Neuronal stem cell (in vitro differentiated cells): ENCODE measurements at regions not wholly inside any gene's neighbourhood (a gene's known extent, or its start where the extent isn't known, plus 50 kb on each side); places are given as distances from the start of the nearest gene placed in this dataset.

Experiments
- DNase-seq: peaks from one replicate; pipeline ENCODE4 v3.0.0-alpha.2; 2013; ENCODE audit warnings: low spot score
- H2AFZ ChIP-seq: one replicate; pipeline ENCODE4 v1.6.1; 2013; ENCODE audit warnings: mild to moderate bottlenecking, low read length, inconsistent platforms
- H2AK5ac ChIP-seq: 2 replicates; pipeline ENCODE4 v1.6.1; 2013; ENCODE audit warnings: low read depth, mild to moderate bottlenecking, inconsistent platforms, low read length, moderate library complexity, mixed read lengths
- H2BK120ac ChIP-seq: 2 replicates; pipeline ENCODE4 v1.6.1; 2013; ENCODE audit warnings: low read depth, mild to moderate bottlenecking, inconsistent platforms, low read length, moderate library complexity, mixed read lengths
- H2BK12ac ChIP-seq: one replicate; pipeline ENCODE4 v1.6.1; 2013; ENCODE audit warnings: low read length, inconsistent platforms
- H2BK15ac ChIP-seq: 2 replicates; pipeline ENCODE4 v1.6.1; 2013; ENCODE audit warnings: mild to moderate bottlenecking, low read length, inconsistent platforms, mixed read lengths
- H2BK5ac ChIP-seq: one replicate; pipeline ENCODE4 v1.6.1; 2013; ENCODE audit warnings: inconsistent platforms, mild to moderate bottlenecking, low read length, moderate library complexity
- H3K14ac ChIP-seq: one replicate; pipeline ENCODE4 v1.6.1; 2013; ENCODE audit warnings: low read length, inconsistent platforms
- H3K18ac ChIP-seq: 2 replicates; pipeline ENCODE4 v1.6.1; 2013; ENCODE audit warnings: low read length, inconsistent platforms
- H3K23ac ChIP-seq: 2 replicates; pipeline ENCODE4 v1.6.1; 2013; ENCODE audit warnings: low read depth, mild to moderate bottlenecking, mixed read lengths, low read length, inconsistent platforms; ENCODE audit not compliant: poor library complexity
- H3K27ac ChIP-seq: replicated peaks from 3 replicates; pipeline ENCODE4 v1.5.1; 2013; ENCODE audit warnings: low read length, inconsistent platforms
- H3K27me3 ChIP-seq, 3 experiments: 2 replicates each; pipeline ENCODE4 v1.6.1; 2013; ENCODE audit warnings: low read length in 3 of 3, mild to moderate bottlenecking in 2 of 3, inconsistent platforms in 1 of 3, low read depth in 1 of 3, mixed read lengths in 1 of 3, moderate library complexity in 1 of 3; ENCODE audit not compliant: control insufficient read depth in 3 of 3, insufficient read depth in 3 of 3
- H3K36me3 ChIP-seq, 2 donors: replicated peaks in 1 of 2; 2 replicates each; pipeline ENCODE4 v1.6.1; 2013; ENCODE audit warnings: low read length in 2 of 2; ENCODE audit not compliant: control insufficient read depth in 2 of 2, insufficient read depth in 2 of 2
- H3K4ac ChIP-seq: 2 replicates; pipeline ENCODE4 v1.6.1; 2013; ENCODE audit warnings: inconsistent platforms, mild to moderate bottlenecking, low read length, moderate library complexity
- H3K4me1 ChIP-seq, 2 donors: 1 replicate in 1 of 2; 2 replicates in 1 of 2; pipeline ENCODE4 v1.6.1; 2013; ENCODE audit warnings: low read length in 2 of 2, low read depth in 1 of 2; ENCODE audit not compliant: control insufficient read depth in 2 of 2, insufficient read depth in 1 of 2
- H3K4me2 ChIP-seq: one replicate; pipeline ENCODE4 v1.6.1; 2013; ENCODE audit warnings: mild to moderate bottlenecking, low read length, inconsistent platforms; ENCODE audit not compliant: insufficient read depth, poor library complexity, severe bottlenecking
- H3K4me3 ChIP-seq, 2 donors: 2 replicates each; pipeline ENCODE4 v1.5.1; 2013; ENCODE audit warnings: low read length in 2 of 2, mild to moderate bottlenecking in 2 of 2, inconsistent platforms in 1 of 2, moderate library complexity in 1 of 2
- H3K79me1 ChIP-seq: one replicate; pipeline ENCODE4 v1.6.1; 2013; ENCODE audit warnings: low read depth, mild to moderate bottlenecking, inconsistent platforms, low read length, moderate library complexity
- H3K9ac ChIP-seq: one replicate; pipeline ENCODE4 v1.6.1; 2013; ENCODE audit warnings: mild to moderate bottlenecking, low read depth, low read length, inconsistent platforms; ENCODE audit not compliant: poor library complexity
- H3K9me3 ChIP-seq, 2 donors: replicated peaks in 1 of 2; 2 replicates each; pipeline versions ENCODE3 to v1.6.1; 2013; ENCODE audit warnings: low read length in 2 of 2, mild to moderate bottlenecking in 2 of 2, inconsistent platforms in 1 of 2, low read depth in 1 of 2, mixed read lengths in 1 of 2, moderate library complexity in 1 of 2; ENCODE audit not compliant: control insufficient read depth in 2 of 2, insufficient read depth in 1 of 2
- H4K8ac ChIP-seq: one replicate; pipeline ENCODE4 v1.6.1; 2013; ENCODE audit warnings: low read depth, mild to moderate bottlenecking, inconsistent platforms, low read length, moderate library complexity
- H4K91ac ChIP-seq: one replicate; pipeline ENCODE4 v1.6.1; 2013; ENCODE audit warnings: low read length, low read depth, mild to moderate bottlenecking, inconsistent platforms; ENCODE audit not compliant: poor library complexity
- WGBS, 2 donors: extraction: QIAGEN DNeasy Blood & Tissue Kit; methylation state at CpG; one replicate each; pipeline ENCODE4 v1.1.7; 2013; ENCODE audit warnings: missing lambda C conversion rate in 2 of 2, mixed read lengths in 1 of 2; ENCODE audit not compliant: insufficient read length in 2 of 2, insufficient replicate concordance in 1 of 2; ENCODE audit errors: extremely low coverage in 2 of 2; 5-methylcytosine and 5-hydroxymethylcytosine counted together

GRCh38 chr3:20336572-20336971 is 150.6 kb upstream of the SGO1 start:
- Histone ChIP-seq H3K4ac (no peak overlapping the region), H2BK120ac (no peak overlapping the region), H2AK5ac (no peak overlapping the region), H2BK12ac (no peak overlapping the region), H3K27me3 (no peaks in the 10 kb centered on the region), H3K79me1 (no peaks in the 10 kb centered on the region), H3K9ac (no peak overlapping the region), H3K4me2 (no peak overlapping the region), H3K4me1 (peaks cover 0 to 2% of the 10 kb centered on the region in 2 donors), H3K4me3 (no peak overlapping the region), H3K14ac (no peak overlapping the region), H3K18ac (no peak overlapping the region), H2AFZ (no peak overlapping the region), H4K91ac (no peak overlapping the region), H3K9me3 (no peaks in the 10 kb centered on the region), H2BK15ac (no peak overlapping the region), H3K23ac (no peak overlapping the region), H4K8ac (no peak overlapping the region), H3K36me3 (no peaks in the 10 kb centered on the region), H3K27ac (no peak overlapping the region), H2BK5ac (no peak overlapping the region)
- no peak for DNase-seq

- Histone ChIP-seq H3K9me3 (no peaks in the 10 kb centered on the region), H3K27ac (peak overlapping the region; percentile 53), H3K27me3 (no peaks in the 10 kb centered on the region), H3K9ac (no peak overlapping the region), H2BK120ac (no peak overlapping the region), H4K8ac (no peak overlapping the region), H3K18ac (no peak overlapping the region), H3K4me2 (no peak overlapping the region), H3K14ac (no peak overlapping the region), H2BK12ac (no peak overlapping the region), H3K4ac (no peak overlapping the region), H2AK5ac (no peak overlapping the region), H3K4me3 (no peak overlapping the region), H3K23ac (no peak overlapping the region), H4K91ac (no peak overlapping the region), H2BK15ac (no peak overlapping the region), H3K36me3 (no peaks in the 10 kb centered on the region), H2BK5ac (no peak overlapping the region), H3K4me1 (peaks cover 0 to 2% of the 10 kb centered on the region in 2 donors), H3K79me1 (no peaks in the 10 kb centered on the region), H2AFZ (no peak overlapping the region)
- no peak for DNase-seq
- 100% methylated on average over 1 of the region's 2 CpGs; no CpG with 5 or more reads in 1 of the 2 donors for WGBS, 2 donors
Observed at GRCh38 chr3:20334842-20335241, 148.8 kb upstream of the SGO1 start.

GRCh38 chr3:20327889-20328288 is 141.9 kb upstream of the SGO1 start:
- Histone ChIP-seq H2AK5ac (no peak overlapping the region), H3K9ac (no peak overlapping the region), H3K9me3 (peaks cover 0 to 1% of the 10 kb centered on the region in 2 donors), H3K36me3 (no peaks in the 10 kb centered on the region), H4K8ac (no peak overlapping the region), H4K91ac (no peak overlapping the region), H3K27me3 (no peaks in the 10 kb centered on the region), H3K4ac (no peak overlapping the region), H3K14ac (no peak overlapping the region), H3K4me3 (no peak overlapping the region), H2AFZ (no peak overlapping the region), H3K79me1 (no peaks in the 10 kb centered on the region), H3K4me2 (no peak overlapping the region), H2BK120ac (no peak overlapping the region), H3K23ac (no peak overlapping the region), H3K18ac (no peak overlapping the region), H2BK15ac (no peak overlapping the region), H3K27ac (no peak overlapping the region), H3K4me1 (peaks cover 0 to 6% of the 10 kb centered on the region in 2 donors), H2BK5ac (no peak overlapping the region), H2BK12ac (no peak overlapping the region)
- no peak for DNase-seq
- no CpG with 5 or more reads among the region's 1 CpG for WGBS, 2 donors

GRCh38 chr3:20326541-20326940 is 140.5 kb upstream of the SGO1 start:
- no peak overlapping the region for H2AK5ac ChIP-seq
- no peaks in the 10 kb centered on the region for H3K36me3 ChIP-seq
- H3K4me2 ChIP-seq: no peak overlapping the region
- H3K9me3 ChIP-seq: peaks cover 0 to 1% of the 10 kb centered on the region in 2 donors
- peaks cover 0 to 6% of the 10 kb centered on the region in 2 donors for H3K4me1 ChIP-seq
- no peak overlapping the region for H4K8ac ChIP-seq
- no peak overlapping the region for H3K27ac ChIP-seq
- no peak overlapping the region for H3K14ac ChIP-seq
- no peak overlapping the region for H2BK120ac ChIP-seq
- H3K27me3 ChIP-seq: no peaks in the 10 kb centered on the region
- no peaks in the 10 kb centered on the region for H3K79me1 ChIP-seq
- H3K4ac ChIP-seq: no peak overlapping the region
- H3K9ac ChIP-seq: no peak overlapping the region
- H2BK15ac ChIP-seq: no peak overlapping the region
- H2BK12ac ChIP-seq: no peak overlapping the region
- H3K4me3 ChIP-seq: no peak overlapping the region
- no peak overlapping the region for H2BK5ac ChIP-seq
- WGBS, 2 donors: no CpG with 5 or more reads among the region's 1 CpG
- H3K23ac ChIP-seq: no peak overlapping the region
- no peak overlapping the region for H4K91ac ChIP-seq
- no peak overlapping the region for H3K18ac ChIP-seq
- no peak overlapping the region for H2AFZ ChIP-seq
- no peak for DNase-seq
